Subcutaneous abdominal adipose tissue (tissue), 5 donors: ENCODE measurements at regions not wholly inside any gene's neighbourhood (a gene's known extent, or its start where the extent isn't known, plus 50 kb on each side); places are given as distances from the start of the nearest gene placed in this dataset.

ENCODE experiments used
- H3K27ac ChIP-seq: one replicate; pipeline ENCODE4 v1.7.0; 2013; ENCODE audit warnings: low read depth, mild to moderate bottlenecking, inconsistent platforms, low read length, moderate library complexity
- H3K27me3 ChIP-seq, 5 donors: one replicate each; pipeline ENCODE4 v1.7.0; 2013; ENCODE audit warnings: low read length in 5 of 5, inconsistent platforms in 1 of 5; ENCODE audit not compliant: control insufficient read depth in 5 of 5, insufficient read depth in 4 of 5
- H3K36me3 ChIP-seq, 5 donors: one replicate each; pipeline ENCODE4 v1.7.0; 2013; ENCODE audit warnings: low read length in 5 of 5; ENCODE audit not compliant: control insufficient read depth in 5 of 5, insufficient read depth in 5 of 5
- H3K4me1 ChIP-seq, 5 donors: one replicate each; pipeline ENCODE4 v1.7.0; 2013; ENCODE audit warnings: low read length in 5 of 5, mild to moderate bottlenecking in 3 of 5, moderate library complexity in 1 of 5; ENCODE audit not compliant: control insufficient read depth in 5 of 5, insufficient read depth in 5 of 5
- H3K4me3 ChIP-seq, 5 donors: one replicate each; pipeline ENCODE4 v1.7.0; 2013; ENCODE audit warnings: low read length in 5 of 5, low read depth in 1 of 5
- H3K9ac ChIP-seq, 5 donors: one replicate each; pipeline ENCODE4 v1.7.0; 2013; ENCODE audit warnings: low read length in 5 of 5, mild to moderate bottlenecking in 4 of 5, moderate library complexity in 3 of 5
- H3K9me3 ChIP-seq, 5 donors: one replicate each; pipeline ENCODE4 v1.7.0; 2013; ENCODE audit warnings: low read length in 5 of 5; ENCODE audit not compliant: control insufficient read depth in 5 of 5
- donor health status: healthy.
- donor health status: healthy.
- donor health status: healthy.
- donor health status: healthy.
- donor health status: healthy.

DNA sequence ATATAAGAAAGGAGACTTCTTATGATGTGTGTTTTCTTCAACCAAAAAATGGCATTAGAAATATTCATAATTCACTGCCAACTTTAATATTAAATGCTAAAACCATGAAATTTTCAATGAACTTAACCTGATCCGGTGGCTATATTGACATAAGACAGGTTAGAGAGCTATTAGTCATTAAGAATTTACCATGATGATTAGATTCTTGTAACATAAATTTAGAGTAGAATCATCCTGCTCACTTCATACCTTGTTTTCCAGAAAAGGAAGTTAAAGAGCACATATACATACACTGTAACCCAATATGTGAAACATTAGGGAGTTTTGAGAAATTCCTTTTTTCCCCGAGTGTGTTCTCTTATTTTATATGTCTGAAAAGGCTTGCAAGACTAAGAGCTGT, 430.3 kb upstream of the SEMA3A start:
- no peaks in the 10 kb centered on the region for H3K9me3 ChIP-seq
- no peak overlapping the region for H3K4me3 ChIP-seq
- H3K36me3 ChIP-seq: no peaks in the 10 kb centered on the region
- no peaks in the 10 kb centered on the region for H3K27me3 ChIP-seq
- H3K9ac ChIP-seq: no peak overlapping the region
- no peak overlapping the region for H3K27ac ChIP-seq
- no peaks in the 10 kb centered on the region for H3K4me1 ChIP-seq

- Histone ChIP-seq H3K4me3 (no peak overlapping the region), H3K27me3 (no peaks in the 10 kb centered on the region), H3K9me3 (no peaks in the 10 kb centered on the region), H3K4me1 (no peaks in the 10 kb centered on the region), H3K9ac (no peak overlapping the region), H3K36me3 (no peaks in the 10 kb centered on the region), H3K27ac (no peak overlapping the region)
Measured at GRCh38 chr7:84624527-84624926, 429.9 kb upstream of the SEMA3A start.

GRCh38 chr7:84617265-84618030, 422.9 kb upstream of the SEMA3A start:
- H3K9ac ChIP-seq: no peak overlapping the region
- no peaks in the 10 kb centered on the region for H3K4me1 ChIP-seq
- no peaks in the 10 kb centered on the region for H3K27me3 ChIP-seq
- H3K9me3 ChIP-seq: no peaks in the 10 kb centered on the region
- no peaks in the 10 kb centered on the region for H3K36me3 ChIP-seq
- H3K4me3 ChIP-seq: no peak overlapping the region
- no peak overlapping the region for H3K27ac ChIP-seq

DNA sequence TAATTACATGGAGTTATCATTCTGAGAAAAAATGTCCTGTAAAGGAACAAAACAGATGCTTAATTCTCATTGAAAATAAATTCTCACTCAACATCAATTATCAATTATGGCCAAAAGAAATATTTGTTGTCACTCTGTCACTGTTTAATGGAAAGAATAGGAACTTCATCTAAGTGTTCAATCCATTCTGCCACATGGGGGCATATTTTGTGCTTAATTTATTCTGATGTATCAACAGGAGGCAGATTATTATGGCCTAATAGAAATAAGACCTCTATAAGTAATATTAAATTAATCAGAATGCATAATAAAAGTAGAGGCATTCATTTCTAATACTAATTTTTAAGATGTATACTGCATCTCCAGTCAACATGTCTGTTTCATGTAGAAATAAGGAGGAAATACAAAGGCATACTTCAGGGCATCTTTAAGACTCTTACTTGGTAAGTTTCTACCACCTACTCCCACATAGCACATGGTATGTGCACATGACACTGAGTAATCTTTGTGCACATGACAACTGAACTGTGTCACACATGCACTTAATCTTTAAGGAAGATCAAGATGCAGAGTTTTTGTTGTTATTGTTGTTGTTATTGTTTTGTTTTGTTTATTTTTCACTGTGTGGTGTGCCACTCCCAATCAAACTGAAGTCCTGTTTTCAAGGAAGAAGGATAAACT, 420.4 kb upstream of the SEMA3A start:
- Histone ChIP-seq H3K27me3 (no peaks in the 10 kb centered on the region), H3K4me1 (no peaks in the 10 kb centered on the region), H3K27ac (no peak overlapping the region), H3K9me3 (no peaks in the 10 kb centered on the region), H3K9ac (no peak overlapping the region), H3K4me3 (no peak overlapping the region), H3K36me3 (no peaks in the 10 kb centered on the region)

DNA sequence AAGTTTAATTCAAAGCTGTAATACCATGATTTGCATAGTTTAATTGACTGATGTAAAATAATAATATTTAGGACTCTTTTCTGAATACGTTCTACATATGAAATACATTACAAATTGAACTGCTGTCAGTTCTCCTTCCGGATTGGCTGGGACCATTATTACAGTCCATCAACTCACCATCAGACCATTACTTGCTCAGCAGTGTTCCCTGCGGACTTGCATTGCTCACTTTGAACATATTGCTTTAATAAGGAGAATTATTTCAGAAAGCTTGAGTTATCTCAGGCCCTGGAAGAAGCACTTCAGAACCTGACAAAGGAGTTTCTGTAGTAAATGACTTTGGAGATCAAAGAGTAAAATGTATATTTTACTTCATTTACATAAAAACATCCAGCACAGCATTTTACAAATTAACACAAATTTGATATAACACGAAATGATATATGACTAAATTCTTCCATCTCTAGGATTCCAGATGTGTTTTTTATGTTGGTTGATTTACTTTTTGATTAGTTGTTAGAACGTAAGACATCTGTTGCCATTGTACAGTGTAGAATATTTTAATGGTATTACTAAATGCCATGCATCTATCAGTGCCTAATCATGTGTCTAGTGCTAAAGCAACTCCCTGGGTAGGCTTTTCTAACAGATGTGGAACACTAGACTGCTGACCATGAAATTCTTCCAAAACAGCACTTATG, 418.5 kb upstream of the SEMA3A start:
- Histone ChIP-seq H3K27me3 (no peaks in the 10 kb centered on the region), H3K9ac (no peak overlapping the region), H3K27ac (no peak overlapping the region), H3K36me3 (no peaks in the 10 kb centered on the region), H3K9me3 (no peaks in the 10 kb centered on the region), H3K4me3 (no peak overlapping the region), H3K4me1 (no peaks in the 10 kb centered on the region)

DNA sequence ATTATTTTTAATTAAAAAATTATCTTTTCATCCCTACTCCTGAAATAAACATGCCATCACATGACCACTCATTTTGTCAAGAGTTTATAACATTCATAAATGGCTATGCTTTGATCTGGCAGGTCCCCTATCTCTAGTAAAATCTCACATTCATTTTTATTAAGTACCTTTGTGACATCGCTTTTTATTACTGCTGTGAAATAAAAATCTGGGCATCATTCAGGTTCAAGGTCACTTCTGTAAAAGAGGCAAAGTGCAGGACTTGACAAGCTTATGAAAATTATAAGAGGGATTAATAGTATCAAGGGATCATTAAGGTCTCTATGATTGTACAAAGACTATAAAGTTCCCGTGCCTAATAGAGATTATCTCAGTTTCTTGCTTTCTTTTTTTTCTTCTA, 416.8 kb upstream of the SEMA3A start:
- Histone ChIP-seq H3K4me1 (no peaks in the 10 kb centered on the region), H3K9me3 (no peaks in the 10 kb centered on the region), H3K27ac (no peak overlapping the region), H3K4me3 (no peak overlapping the region), H3K27me3 (no peaks in the 10 kb centered on the region), H3K9ac (no peak overlapping the region), H3K36me3 (no peaks in the 10 kb centered on the region)

- Histone ChIP-seq H3K27me3 (no peaks in the 10 kb centered on the region), H3K27ac (no peak overlapping the region), H3K36me3 (no peaks in the 10 kb centered on the region), H3K4me3 (no peak overlapping the region), H3K4me1 (no peaks in the 10 kb centered on the region), H3K9ac (no peak overlapping the region), H3K9me3 (no peaks in the 10 kb centered on the region)
Measured at GRCh38 chr7:84610390-84610789, 415.8 kb upstream of the SEMA3A start.

DNA sequence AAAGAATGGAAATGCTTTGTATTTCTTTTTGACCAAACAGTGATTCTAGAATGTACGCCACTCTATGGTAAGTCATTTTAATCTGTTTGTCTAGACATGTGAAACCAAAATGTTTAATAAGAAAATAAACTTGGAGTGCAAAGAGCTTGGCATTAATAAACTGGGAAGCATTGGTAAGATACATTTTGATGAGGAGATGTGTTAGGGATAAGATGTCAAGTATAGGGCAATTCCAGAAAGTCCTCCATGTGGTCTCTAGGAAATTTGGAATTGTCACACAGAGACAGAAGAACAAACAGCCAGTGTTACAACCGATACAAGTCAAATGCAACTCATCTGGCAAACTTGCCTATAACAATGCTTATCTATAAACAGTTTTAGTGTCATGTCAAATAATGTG, 410.7 kb upstream of the SEMA3A start:
- H3K9ac ChIP-seq: no peak overlapping the region
- no peaks in the 10 kb centered on the region for H3K27me3 ChIP-seq
- no peaks in the 10 kb centered on the region for H3K4me1 ChIP-seq
- peaks cover 0 to 12% (median 6%) of the 10 kb centered on the region in 5 donors for H3K9me3 ChIP-seq
- H3K36me3 ChIP-seq: no peaks in the 10 kb centered on the region
- no peak overlapping the region for H3K27ac ChIP-seq
- no peak overlapping the region for H3K4me3 ChIP-seq

GRCh38 chr7:84603545-84603944, 409.0 kb upstream of the SEMA3A start:
- Histone ChIP-seq H3K4me1 (no peaks in the 10 kb centered on the region), H3K9me3 (peaks cover 0 to 12% (median 6%) of the 10 kb centered on the region in 5 donors), H3K27me3 (no peaks in the 10 kb centered on the region), H3K27ac (no peak overlapping the region), H3K9ac (no peak overlapping the region), H3K4me3 (peak overlapping the region in 1 of 5 donors; percentile 22), H3K36me3 (no peaks in the 10 kb centered on the region)

DNA sequence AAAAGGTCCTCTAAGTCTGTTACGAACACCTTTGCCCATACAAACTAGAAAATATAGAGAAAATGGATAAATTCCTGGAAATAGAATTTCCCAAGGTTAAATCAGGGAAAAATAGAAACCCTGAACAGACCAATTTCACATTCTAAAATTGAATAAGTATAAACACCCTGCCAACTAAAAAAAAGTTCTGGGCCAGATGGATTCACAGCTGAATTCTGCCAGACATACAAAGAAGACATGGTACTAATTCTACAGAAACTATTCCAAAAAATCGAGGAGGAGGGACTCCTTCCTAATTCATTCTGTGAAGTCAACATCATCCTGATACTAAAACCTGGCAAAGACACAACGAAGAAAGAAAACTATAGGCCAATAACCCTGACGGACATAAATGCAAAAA, 400.4 kb upstream of the SEMA3A start:
- no peak overlapping the region for H3K9ac ChIP-seq
- no peak overlapping the region for H3K4me3 ChIP-seq
- no peaks in the 10 kb centered on the region for H3K36me3 ChIP-seq
- no peak overlapping the region for H3K27ac ChIP-seq
- H3K27me3 ChIP-seq: no peaks in the 10 kb centered on the region
- no peaks in the 10 kb centered on the region for H3K9me3 ChIP-seq
- no peaks in the 10 kb centered on the region for H3K4me1 ChIP-seq
